LNCaP clone FGC (cell line): ENCODE measurements at regions not wholly inside any gene's neighbourhood (a gene's known extent, or its start where the extent isn't known, plus 50 kb on each side); places are given as distances from the start of the nearest gene placed in this dataset.

Experiments used
- DNase-seq: peaks from one replicate; pipeline ENCODE4 v3.0.0-alpha.2; 2011; ENCODE audit warnings: low read depth
- H3K4me3 ChIP-seq: 2 replicates; pipeline ENCODE4 v1.5.1; 2011; ENCODE audit warnings: mild to moderate bottlenecking, low read depth, low read length, control low read depth
- CTCF ChIP-seq: IDR thresholded peaks from 2 replicates; pipeline ENCODE4 v1.5.1; 2012; ENCODE audit warnings: mild to moderate bottlenecking; ENCODE audit not compliant: control insufficient read depth, insufficient read depth; ENCODE audit errors: extremely low read depth

- H3K4me3 ChIP-seq, result no peak overlapping the region
- no peak for DNase-seq
- TF ChIP-seq CTCF, result no peak
Measured at GRCh38 chr7:9210114-9210513, 776.7 kb downstream of the NXPH1 start.

GRCh38 chr7:9217204-9217603 is 783.8 kb downstream of the NXPH1 start:
- TF ChIP-seq CTCF, result no peak
- H3K4me3 ChIP-seq, result no peak overlapping the region
- DNase-seq, result no peak

GRCh38 chr7:9226500-9226899 is 793.1 kb downstream of the NXPH1 start:
- no peak overlapping the region for H3K4me3 ChIP-seq
- no peak for TF ChIP-seq CTCF
- no peak for DNase-seq

- no peak for TF ChIP-seq CTCF
- no peak for DNase-seq
- no peak overlapping the region for H3K4me3 ChIP-seq
Measured at GRCh38 chr7:9231630-9232121, 798.3 kb downstream of the NXPH1 start.

- no peak overlapping the region for H3K4me3 ChIP-seq
- no peak for DNase-seq
- TF ChIP-seq CTCF, result no peak
Measured at GRCh38 chr7:9240001-9240400, 806.6 kb downstream of the NXPH1 start.

GRCh38 chr7:9241826-9242225 is 808.4 kb downstream of the NXPH1 start:
- no peak overlapping the region for H3K4me3 ChIP-seq
- no peak for DNase-seq
- TF ChIP-seq CTCF, result no peak

GRCh38 chr7:9242636-9243035 is 809.2 kb downstream of the NXPH1 start:
- no peak overlapping the region for H3K4me3 ChIP-seq
- no peak for DNase-seq
- TF ChIP-seq CTCF, result no peak
